ENCODE measurements at regions not wholly inside any gene's neighbourhood (a gene's known extent, or its start where the extent isn't known, plus 50 kb on each side); places are given as distances from the start of the nearest gene placed in this dataset.

GRCh38 chr12:34346372-34347034 lies 324.2 kb downstream of the ALG10 start:
- DNase-seq (ENCODE audit: low read depth): no peak

GRCh38 chr12:34347367-34347766 lies 325.1 kb downstream of the ALG10 start:
- DNase-seq (ENCODE audit: low read depth): no peak

GRCh38 chr12:34348064-34348463 lies 325.8 kb downstream of the ALG10 start:
- DNase-seq (ENCODE audit: low read depth): no peak

- no peak for DNase-seq (ENCODE audit: low read depth)
Observed at GRCh38 chr12:34348836-34349672, 326.8 kb downstream of the ALG10 start.

GRCh38 chr12:34349673-34349961 lies 327.3 kb downstream of the ALG10 start:
- no peak for DNase-seq (ENCODE audit: low read depth)

GRCh38 chr12:34350092-34351041 lies 328.1 kb downstream of the ALG10 start:
- DNase-seq (ENCODE audit: low read depth): no peak

GRCh38 chr12:34352098-34352497 lies 329.8 kb downstream of the ALG10 start:
- DNase-seq (ENCODE audit: low read depth): no peak

GRCh38 chr12:34354239-34355200 lies 332.2 kb downstream of the ALG10 start:
- DNase-seq (ENCODE audit: low read depth): no peak

- DNase-seq (ENCODE audit: low read depth): no peak
Observed at GRCh38 chr12:34356233-34356987, 334.1 kb downstream of the ALG10 start.

- no peak for DNase-seq (ENCODE audit: low read depth)
Observed at GRCh38 chr12:34357791-34358190, 335.5 kb downstream of the ALG10 start.

- DNase-seq (ENCODE audit: low read depth): no peak
Observed at GRCh38 chr12:34358198-34358597, 335.9 kb downstream of the ALG10 start.

GRCh38 chr12:34361721-34362316 lies 339.5 kb downstream of the ALG10 start:
- no peak for DNase-seq (ENCODE audit: low read depth)

GRCh38 chr12:34363050-34363673 lies 340.9 kb downstream of the ALG10 start:
- DNase-seq (ENCODE audit: low read depth): no peak

- DNase-seq (ENCODE audit: low read depth): no peak
Observed at GRCh38 chr12:34368079-34368478, 345.8 kb downstream of the ALG10 start.

GRCh38 chr12:34371050-34371449 lies 348.8 kb downstream of the ALG10 start:
- no peak for DNase-seq (ENCODE audit: low read depth)

GRCh38 chr12:34372003-34372402 lies 349.7 kb downstream of the ALG10 start:
- DNase-seq (ENCODE audit: low read depth): no peak

GRCh38 chr12:34373926-34374325 lies 351.6 kb downstream of the ALG10 start:
- DNase-seq (ENCODE audit: low read depth): no peak

- DNase-seq (ENCODE audit: low read depth): no peak
Observed at GRCh38 chr12:34376133-34376799, 354.0 kb downstream of the ALG10 start.

Data from HS-27A (cell line).